ENCODE measurements at regions not wholly inside any gene's neighbourhood (a gene's known extent, or its start where the extent isn't known, plus 50 kb on each side); places are given as distances from the start of the nearest gene placed in this dataset.

GRCh38 chrX:99398545-99398944, 1011.5 kb downstream of the PCDH19 start:
- TF ChIP-seq POLR2AphosphoS5 (IDR thresholded peaks at IDR 0.05; ENCODE audit: borderline replicate concordance, low read depth, low read length) (no peak), EZH2 (IDR thresholded peaks at IDR 0.05) (no peak), FOXP2 (optimal IDR thresholded peaks at IDR 0.05; ENCODE audit: control extremely low read depth, extremely low read length, insufficient read depth) (no peak)
